GM18526 (cell line): ENCODE measurements at regions not wholly inside any gene's neighbourhood (a gene's known extent, or its start where the extent isn't known, plus 50 kb on each side); places are given as distances from the start of the nearest gene placed in this dataset.

Experiments used
- POLR2A ChIP-seq: IDR thresholded peaks from 3 replicates; pipeline ENCODE4 v1.6.1; 2011; ENCODE audit not compliant: insufficient read length; ENCODE audit errors: extremely low read depth

DNA sequence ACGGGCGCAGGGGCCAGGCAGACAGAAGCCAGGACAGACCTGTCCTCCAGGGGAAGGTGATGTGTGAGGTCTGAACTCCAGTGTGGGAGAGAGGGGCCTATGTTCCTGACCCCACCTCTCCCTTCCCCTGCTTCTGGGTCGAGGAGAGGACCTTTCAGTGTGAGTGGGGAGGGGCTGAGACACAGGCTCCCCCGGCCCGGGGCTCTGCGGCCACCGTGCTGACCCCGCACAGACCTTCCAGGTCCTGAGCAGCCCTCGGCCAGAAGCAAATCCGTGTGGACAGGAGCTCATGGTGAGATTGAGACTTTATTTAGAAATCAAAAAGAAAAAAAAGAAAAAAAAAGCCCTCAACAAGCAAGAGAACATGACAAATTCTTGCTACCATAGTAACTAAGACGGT is 680.5 kb downstream of the BRD1 start:
- TF ChIP-seq POLR2A, result no peak

DNA sequence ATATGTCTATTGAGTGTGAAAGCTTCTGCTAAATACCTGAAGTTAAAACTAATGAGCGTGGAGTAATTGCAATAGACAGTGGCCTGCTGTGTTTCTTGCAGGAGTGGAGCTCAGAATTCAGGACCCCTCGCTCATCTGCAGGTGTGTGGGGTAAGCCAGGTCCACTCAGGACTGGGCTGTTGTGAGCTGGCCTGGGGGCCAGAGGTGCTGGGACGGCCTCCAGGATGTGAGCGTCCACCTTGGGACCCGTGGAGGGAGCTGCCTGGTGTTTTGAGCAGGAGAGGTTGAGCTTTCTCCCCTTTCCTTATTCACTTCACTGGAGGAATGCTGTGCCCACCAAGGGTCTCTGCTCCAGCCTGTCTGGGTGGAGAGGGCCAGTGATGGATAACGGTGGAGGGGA is 681.2 kb downstream of the BRD1 start:
- no peak for TF ChIP-seq POLR2A

DNA sequence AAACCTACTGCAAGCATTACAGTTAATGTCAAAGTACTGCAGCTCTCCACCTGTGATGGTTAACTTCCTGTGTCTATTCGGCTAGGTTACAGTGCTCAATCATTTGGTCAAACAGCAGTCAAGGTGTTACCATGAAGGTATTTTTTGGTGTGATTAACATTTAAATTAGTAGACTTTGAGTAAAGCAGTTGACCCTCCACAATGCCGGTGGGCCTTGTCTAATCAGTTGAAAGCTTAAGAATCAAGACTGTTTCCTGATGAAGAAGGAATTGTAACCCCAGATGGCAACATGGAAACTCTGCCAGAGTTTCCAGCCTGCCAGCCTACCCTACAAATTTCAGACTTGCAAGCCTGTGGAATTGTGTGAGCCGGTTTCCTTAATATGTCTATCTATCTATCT is 683.9 kb downstream of the BRD1 start:
- no peak for TF ChIP-seq POLR2A

DNA sequence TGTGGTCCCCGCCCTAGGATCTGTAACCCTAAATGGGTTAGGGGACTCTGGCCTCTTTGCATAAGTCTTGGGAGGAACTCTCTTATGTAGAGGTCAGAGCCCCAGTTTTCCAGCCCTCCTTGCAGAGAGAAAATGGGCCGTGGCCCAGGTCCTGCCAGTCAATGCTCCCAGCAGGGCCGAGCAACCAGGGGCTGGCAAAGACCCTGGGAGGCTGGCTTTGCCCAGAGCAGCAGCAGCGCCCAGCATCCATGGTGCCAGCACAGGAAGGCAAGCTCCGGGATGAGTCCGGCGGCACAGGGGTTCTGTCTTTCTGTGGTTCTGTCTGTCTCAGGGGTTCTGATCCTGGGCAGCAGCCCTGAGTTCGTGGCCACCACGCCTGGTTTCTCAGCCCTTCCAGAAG is 684.8 kb downstream of the BRD1 start:
- no peak for TF ChIP-seq POLR2A

DNA sequence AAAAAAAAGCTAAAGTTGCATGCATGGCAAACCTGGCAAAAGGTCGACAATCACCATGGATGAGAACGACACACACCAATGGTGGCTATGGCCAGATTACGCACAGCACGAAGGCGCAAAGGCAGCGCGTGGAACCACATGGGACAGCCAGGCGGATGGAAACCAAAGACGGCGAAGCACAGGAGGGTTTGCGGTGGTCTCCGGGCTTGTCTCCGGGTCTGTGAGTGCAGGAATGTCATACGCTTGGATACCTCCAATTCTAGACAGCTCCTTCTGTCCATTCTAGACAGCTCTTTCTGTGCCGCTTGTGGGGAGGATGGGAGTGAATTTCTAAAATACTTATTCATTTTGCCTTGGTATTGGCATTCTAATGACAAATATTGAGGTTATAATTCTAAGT is 685.4 kb downstream of the BRD1 start:
- no peak for TF ChIP-seq POLR2A

DNA sequence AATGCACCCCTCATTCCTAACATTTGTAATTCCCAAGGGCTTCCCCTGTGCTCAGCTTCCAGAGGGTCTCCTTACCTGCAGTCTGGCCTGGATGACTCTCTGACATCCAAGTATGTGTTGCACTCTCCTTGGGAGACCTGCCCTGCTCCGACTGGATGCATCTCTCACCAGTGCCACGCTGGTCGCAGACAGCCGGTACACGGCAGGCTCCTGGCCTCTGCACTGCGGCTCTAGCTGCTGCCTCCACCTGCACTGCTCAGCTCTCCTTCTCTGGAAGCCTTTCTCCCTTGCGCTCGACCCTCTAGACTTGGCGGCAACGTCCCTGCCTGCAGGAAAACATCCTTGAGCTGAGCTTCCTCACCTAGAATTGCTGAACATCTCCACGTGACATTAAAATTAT is 685.9 kb downstream of the BRD1 start:
- TF ChIP-seq POLR2A, result no peak

DNA sequence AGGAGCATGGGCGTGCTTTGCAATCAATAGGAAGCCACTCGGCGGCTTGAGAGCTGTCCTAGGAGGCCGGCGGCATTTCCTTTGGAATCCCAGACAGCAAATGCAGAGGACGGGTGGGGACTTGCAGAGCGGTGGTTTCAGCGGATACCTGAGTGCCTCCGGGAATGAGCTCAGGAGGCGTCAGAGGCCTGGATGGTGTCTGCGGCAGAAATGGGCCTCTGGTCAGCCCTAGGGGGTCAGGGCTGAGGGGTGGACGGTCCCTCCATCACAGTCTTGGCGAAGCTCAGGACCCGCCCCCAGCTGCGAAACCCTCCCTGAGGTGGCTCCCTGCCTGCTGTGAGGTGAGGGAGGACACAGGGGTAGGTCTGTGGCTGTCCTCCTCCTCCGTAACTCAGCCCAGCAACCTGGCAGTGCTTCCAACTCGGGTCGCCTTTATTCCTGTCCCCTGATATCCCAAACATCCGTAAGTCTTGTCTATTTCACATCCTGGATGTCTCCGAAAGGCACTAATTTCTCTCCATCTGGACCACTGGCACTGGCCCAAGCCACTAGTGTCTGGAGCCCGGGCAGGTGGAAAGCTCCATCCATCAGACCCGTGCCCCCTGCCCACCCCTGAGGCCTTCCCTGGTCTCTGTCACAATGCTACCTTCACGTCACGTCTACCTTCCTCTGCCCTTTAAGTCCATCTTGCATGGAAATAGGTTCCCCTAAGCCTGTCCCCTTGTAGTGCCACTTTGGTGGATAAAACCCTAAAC is 686.6 kb downstream of the BRD1 start:
- no peak for TF ChIP-seq POLR2A

DNA sequence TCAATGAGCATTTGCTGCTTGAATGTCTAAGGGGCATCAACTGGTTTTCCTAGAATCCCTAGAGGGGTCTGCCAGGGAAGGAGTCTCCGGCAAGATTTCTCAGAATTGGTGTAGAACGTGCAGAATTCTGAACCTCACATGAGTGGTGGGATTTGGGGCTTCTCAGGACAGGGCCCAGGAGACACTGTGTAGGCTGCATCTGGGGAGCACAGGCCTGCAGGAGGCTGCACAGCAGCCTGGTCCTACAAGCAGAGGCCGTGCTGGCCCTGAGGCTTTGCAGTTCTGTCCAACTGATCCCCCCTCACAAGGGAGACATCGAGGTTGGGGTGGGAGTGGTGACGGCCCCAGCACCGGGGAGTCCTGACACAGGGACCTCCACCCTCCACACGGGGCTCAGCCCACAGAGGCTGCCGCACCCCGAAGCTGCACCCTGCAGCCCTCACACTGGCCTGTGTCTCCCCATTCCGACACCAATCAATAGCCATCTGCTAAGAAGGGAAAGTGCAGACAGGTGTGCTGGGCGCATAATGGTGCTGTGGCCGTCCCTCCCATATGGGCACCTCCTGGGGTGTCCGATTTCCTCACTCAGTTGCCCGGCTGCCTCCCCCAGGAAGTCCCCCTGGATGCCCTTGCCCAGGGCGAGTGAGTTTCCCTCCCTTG is 688.1 kb downstream of the BRD1 start:
- no peak for TF ChIP-seq POLR2A

DNA sequence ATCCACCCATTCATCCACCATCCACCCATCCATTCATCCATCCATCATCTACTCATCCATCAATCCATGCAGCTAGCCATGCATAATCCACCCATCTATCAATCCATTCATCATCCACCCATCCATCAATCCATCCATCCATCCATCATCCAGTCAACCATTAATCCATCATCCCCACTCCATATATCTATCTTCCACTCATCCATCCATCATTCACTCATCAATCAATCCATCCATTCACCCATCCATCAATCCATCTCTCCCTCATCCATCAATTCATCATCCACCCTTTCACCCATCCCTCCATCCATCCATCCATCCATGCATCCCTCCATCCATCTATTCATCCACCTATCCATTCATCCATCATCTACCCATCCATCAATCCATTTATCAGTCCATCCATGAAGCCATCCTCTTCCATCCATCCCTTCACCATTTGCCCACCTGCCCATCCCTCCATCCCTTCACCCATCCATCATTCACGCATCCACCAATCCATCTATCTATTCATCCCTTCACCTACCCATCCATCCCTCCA is 689.4 kb downstream of the BRD1 start:
- no peak for TF ChIP-seq POLR2A

DNA sequence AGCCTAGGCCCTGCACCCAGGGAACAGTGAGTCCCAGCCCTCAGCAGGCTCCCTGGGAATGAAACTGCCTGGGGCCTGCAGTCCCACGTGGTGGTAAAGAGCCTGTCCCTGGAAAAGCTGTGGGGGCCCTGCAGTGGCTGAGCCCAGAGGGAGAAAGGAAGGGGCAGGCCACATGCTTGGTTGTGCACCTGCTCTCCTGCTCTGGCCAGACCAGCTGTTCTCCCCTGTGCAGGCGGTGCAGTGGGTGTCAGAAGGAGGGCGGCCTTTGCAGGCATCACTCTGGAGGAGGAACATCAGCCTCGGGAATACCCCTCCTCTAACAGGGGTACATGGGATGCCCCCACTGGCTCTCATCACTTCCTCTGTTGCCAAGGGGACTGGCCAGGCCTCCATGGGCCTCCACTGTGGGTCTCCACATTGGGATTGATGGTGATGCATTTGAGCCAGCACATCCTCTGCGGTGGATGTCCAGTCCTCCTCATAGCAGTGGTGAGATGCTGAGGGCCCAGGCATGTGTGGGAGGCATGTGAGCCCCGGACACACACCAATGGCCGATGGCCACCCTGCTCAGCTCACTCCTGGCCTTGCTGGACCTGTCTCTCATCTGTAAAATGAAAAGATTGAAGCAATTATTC is 690.4 kb downstream of the BRD1 start:
- TF ChIP-seq POLR2A, result no peak

DNA sequence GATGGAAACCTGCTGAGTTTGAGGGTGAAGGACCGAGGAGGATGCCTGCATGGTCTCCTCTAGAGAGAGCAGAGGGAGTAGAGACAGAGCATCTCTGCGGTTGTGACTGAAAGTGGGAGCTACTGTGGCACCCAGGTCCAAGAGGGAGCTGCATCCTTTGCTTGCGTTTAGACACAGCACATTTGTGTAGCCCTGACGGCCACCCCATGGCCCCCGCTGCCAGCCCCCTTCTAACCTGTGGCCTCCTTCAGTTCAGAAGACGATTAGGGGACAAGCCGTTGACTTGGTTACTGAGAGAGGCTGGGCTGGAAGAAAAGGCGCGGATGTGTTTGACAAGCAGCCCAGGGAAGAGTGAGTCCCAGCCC is 690.9 kb downstream of the BRD1 start:
- no peak for TF ChIP-seq POLR2A

DNA sequence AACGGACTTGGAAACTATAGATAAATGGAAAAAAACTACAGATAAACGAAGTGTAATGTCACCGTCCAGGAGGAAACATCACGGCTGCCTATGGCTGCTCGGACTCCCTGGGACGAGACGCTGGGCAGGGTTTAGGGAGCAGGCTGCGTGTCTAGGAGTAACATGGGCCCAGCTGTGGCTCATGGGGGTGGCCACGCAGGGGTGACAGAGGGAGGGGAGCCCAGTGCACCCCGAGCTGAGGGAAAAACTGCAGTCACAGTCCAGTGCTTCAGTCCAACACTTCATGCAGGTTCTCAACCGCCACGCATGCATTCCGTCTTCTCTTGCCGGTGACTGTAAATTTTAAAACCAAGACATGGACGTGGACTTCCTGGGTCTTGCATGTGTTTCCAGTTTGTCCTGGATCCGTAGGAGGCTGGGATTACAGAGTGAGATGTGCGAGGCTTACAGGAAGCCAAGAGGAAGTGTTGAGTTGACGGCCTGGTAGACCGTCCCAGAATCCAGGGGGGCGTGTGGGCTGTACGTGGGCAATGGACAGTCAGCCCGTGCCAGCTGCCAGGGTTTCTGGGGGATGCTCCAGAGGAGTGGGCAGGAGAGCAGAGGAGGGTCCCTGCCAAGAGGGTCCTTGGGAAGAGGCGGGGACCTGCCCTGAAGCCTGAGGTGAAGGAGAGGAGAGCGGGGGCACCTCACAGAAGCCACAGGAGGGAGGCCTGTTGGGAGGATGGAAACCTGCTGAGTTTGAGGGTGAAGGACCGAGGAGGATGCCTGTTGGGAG is 691.4 kb downstream of the BRD1 start:
- TF ChIP-seq POLR2A, result no peak

DNA sequence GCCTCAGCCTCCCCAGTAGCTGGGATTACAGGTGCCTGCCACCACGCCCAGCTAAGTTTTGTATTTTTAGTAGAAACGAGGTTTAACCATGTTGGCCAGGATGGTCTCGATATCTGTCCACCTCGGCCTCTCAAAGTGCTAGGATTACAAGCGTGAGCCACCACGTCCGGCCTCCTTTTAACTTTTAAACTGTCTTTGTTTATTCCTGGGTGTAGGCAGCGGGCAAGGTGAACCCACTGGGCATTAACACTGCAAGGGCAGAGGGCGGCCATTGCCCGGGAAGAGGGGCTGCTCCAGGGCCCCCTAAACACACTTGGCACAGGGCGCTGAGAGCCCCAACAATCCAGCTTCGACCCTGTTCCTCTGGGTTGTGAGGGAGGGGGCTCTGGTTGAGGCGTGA is 693.6 kb downstream of the BRD1 start:
- no peak for TF ChIP-seq POLR2A

DNA sequence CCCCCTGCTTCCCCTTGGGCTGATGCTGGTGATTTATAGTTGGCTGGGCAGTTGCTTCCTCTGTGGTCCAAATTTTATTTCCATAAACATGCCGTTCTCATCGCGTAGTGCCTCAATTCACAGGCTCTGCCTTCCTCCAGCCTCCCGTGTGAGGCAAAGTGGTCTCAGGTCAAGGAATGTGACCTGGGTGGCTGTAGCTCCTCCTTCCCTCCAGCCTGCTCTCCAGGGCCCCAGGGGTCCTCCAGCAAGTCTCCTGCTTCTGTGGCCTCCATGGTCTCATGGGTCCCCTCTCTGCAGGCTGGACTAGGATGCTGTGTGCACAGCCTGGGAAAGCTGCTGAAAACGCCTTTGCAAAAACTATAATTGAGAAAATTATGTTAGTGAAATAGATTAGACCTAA is 694.1 kb downstream of the BRD1 start:
- no peak for TF ChIP-seq POLR2A

DNA sequence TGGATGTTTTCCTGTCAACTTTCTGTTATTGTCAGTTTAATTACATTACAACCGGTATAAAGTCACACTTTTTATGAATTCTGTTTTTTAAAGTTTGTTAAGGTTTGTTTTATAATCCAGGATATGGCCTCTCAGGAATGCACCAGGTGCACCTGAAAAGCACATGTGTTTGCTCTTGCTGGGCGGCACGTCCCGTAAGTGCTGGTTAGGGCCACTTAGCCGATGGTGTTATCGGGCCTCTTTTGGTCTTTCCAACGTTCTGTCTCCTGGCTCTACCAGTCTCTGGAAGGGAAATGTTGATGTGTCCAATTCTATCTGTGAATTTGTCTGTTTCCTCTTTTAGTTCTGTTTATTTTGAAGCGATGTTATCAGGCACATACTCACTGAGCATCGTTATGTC is 695.7 kb downstream of the BRD1 start:
- TF ChIP-seq POLR2A, result no peak

DNA sequence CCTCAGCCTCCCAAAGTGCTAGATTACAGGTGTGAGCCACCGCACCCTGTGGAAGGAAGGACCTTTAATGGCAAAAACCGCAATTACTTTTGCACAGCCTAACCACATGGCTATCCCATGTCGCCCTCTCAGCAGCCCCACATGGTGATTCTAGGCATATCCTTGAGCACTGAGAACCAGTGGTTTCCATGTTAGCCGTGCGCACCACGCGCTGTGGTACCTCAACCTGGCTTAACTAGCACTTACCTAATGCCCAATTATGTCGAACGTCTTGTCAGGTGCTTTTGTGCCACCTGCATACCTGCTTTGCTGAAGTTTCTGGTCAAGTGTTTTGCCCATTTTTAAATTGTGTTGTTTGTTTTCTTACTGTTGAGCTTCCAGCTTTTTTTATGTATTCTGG is 697.9 kb downstream of the BRD1 start:
- no peak for TF ChIP-seq POLR2A

DNA sequence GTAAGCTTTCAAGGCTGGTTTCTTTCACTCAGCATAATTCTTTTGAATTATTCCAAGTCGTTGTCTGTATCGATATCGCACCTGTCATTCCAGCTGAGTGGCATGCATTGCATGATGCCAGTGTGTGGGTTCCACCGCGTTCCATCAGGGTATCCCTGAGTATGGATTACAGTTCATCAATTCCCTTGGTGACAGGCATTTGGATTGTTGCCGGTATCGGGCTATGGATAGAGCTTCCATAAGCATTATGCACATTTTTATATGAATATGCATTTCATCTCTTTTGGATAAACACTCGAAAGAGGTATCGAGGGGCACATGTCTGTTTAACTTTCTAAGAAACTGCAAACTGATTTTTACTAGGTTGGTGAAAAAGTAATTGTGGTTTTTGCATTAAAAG is 698.8 kb downstream of the BRD1 start:
- no peak for TF ChIP-seq POLR2A
